ENCODE measurements at regions not wholly inside any gene's neighbourhood (a gene's known extent, or its start where the extent isn't known, plus 50 kb on each side); places are given as distances from the start of the nearest gene placed in this dataset.

DNA sequence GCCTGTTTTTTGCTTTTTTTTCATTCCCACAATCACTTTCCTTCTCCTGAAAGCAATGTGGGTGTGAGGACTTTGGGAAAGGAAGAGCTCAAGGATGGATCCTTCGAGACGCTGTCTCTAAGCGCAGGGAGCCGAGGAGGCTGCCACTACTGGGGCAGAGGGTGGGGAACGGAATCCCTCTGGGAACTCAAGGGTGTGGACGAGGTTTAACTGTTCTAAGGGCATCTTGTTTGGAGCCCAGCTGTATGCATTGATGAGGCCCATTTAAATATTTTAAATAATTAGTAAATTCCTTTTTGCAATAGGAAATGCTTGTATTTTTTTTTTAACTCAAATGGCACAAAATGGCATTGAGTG is 124.4 kb upstream of the MEF2A start:
- TF ChIP-seq CTCF (IDR thresholded peaks at IDR 0.05; ENCODE audit: low read length) (no peak), EZH2 (IDR thresholded peaks at IDR 0.05; ENCODE audit: borderline replicate concordance, low read length) (no peak)
